Kidney epithelial cell (primary cell): ENCODE measurements at regions not wholly inside any gene's neighbourhood (a gene's known extent, or its start where the extent isn't known, plus 50 kb on each side); places are given as distances from the start of the nearest gene placed in this dataset.
"Not testable (repeated sequence)": the region's sequence is repeated elsewhere in the genome, so short reads cannot be mapped to it uniquely, and the experiment has no call there.

Experiments
- DNase-seq: peaks from one replicate; pipeline ENCODE4 v3.0.0-alpha.2; 2010; ENCODE audit warnings: low read depth
- H3K27me3 ChIP-seq: 2 replicates; pipeline ENCODE4 v1.6.0; 2011; ENCODE audit warnings: low read length; ENCODE audit not compliant: control insufficient read depth, insufficient read depth
- H3K36me3 ChIP-seq: 2 replicates; pipeline ENCODE4 v1.5.1; 2011; ENCODE audit warnings: low read length; ENCODE audit not compliant: control insufficient read depth, insufficient read depth
- H3K4me3 ChIP-seq: 2 replicates; pipeline ENCODE4 v1.5.1; 2011; ENCODE audit warnings: low read depth, mild to moderate bottlenecking, control low read depth, low read length
- CTCF ChIP-seq: IDR thresholded peaks from 2 replicates; pipeline ENCODE4 v1.5.1; 2011; ENCODE audit warnings: mild to moderate bottlenecking, moderate library complexity, low read length, control low read depth, inconsistent platforms; ENCODE audit not compliant: insufficient read depth, poor library complexity, severe bottlenecking

DNA sequence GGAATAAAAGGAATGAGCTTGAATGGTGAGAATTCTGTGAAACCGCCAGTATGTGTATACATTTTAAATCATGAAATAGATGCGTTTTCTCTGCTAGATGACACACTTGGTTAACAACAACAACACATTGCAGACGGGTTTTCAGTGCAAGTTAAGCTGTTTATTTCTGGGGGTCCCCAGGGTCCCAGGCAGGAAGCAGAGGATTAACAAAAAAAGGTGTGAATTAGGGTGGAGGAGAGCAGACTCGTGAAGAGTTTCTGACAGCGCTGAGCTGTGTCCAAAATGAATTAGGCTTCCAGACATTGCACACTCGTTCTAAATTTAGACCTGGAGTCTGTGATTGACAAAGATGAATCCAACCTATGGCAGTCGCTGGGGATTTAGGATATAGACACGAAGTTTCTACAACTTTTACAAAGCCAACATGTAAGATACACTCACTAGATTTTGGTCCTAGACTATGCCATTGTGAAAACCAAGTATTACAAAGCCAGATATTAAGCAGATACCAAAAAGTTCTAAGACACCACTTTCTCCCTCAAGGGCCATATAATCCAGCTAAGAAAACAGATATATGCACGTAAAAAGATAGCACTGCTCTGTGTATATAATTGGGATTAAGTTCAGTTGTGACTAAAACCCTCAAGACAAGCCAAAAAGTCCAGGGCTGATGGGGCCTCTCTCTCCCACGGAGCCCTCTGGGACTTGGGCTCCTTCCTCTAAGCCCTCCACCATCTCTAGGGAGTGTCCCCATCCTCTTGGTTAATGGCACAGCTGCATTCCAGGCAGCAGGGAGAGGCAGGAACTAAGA, 120.2 kb downstream of the ACAA2 start:
- TF ChIP-seq CTCF = no peak
- Histone ChIP-seq H3K4me3 (no peak overlapping the region), H3K36me3 (no peaks in the 10 kb centered on the region), H3K27me3 (no peaks in the 10 kb centered on the region)
- DNase-seq = no peak

GRCh38 chr18:49691177-49691608, 122.1 kb downstream of the ACAA2 start:
- no peak for TF ChIP-seq CTCF
- Histone ChIP-seq H3K36me3 (no peaks in the 10 kb centered on the region), H3K4me3 (no peak overlapping the region), H3K27me3 (no peaks in the 10 kb centered on the region)
- DNase-seq = peak; percentile 98

DNA sequence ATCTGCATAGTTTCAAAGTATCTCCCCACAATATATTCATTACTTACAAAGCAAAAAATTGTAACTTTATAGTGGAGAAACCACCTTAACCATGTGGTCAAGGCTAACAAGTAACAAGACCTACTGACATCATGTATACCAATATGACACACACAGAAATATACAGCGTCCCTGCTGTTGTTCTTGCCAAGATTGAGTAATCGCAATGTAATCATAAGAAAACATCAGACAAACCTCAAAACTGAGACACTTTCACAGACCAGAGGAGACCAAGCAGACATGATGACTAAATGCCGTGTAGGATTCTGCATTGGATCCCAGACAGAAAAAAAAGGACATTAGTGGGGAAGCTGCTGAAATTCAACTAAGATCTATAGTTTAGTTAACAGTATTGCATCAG, 123.0 kb downstream of the ACAA2 start:
- Histone ChIP-seq H3K36me3 (no peaks in the 10 kb centered on the region), H3K27me3 (no peaks in the 10 kb centered on the region), H3K4me3 (no peak overlapping the region)
- TF ChIP-seq CTCF = no peak
- DNase-seq = peak; percentile 95

GRCh38 chr18:49685231-49685942, 123.5 kb downstream of the LIPG start:
- no peak overlapping the region for H3K4me3 ChIP-seq
- no peak for TF ChIP-seq CTCF
- DNase-seq = no peak
- H3K27me3 ChIP-seq = no peaks in the 10 kb centered on the region
- no peaks in the 10 kb centered on the region for H3K36me3 ChIP-seq

DNA sequence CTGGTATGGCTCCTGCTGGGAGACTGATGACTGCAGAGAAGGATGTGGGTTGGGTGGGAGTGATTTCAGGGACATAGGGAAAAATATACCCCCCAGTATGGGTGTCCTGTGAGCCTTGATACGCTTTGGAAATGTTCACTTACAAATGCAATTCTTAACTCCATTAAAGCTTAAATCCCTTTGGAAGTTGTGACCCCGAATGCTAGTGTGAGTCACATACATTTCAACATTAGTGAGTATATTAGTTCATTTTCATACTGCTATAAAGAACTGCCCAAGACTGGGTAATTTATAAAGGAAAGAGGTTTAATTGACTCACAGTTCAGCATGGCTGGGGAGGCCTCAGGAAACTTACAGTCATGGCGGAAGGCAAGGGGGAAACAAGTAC, 120.9 kb downstream of the LIPG start:
- not testable (repeated sequence) for H3K27me3 ChIP-seq, H3K36me3 ChIP-seq, H3K4me3 ChIP-seq, DNase-seq

GRCh38 chr18:49682173-49682802, 120.4 kb downstream of the LIPG start:
- Histone ChIP-seq H3K4me3 (no peak overlapping the region), H3K27me3 (no peaks in the 10 kb centered on the region), H3K36me3 (no peaks in the 10 kb centered on the region)
- no peak for TF ChIP-seq CTCF
- no peak for DNase-seq
